CD4-positive, alpha-beta T cell treated with Interleukin-10 for 1 hour (primary cell): ENCODE measurements at regions not wholly inside any gene's neighbourhood (a gene's known extent, or its start where the extent isn't known, plus 50 kb on each side); places are given as distances from the start of the nearest gene placed in this dataset.

Source experiments
- DNase-seq: peaks from one replicate; pipeline ENCODE4 v3.0.0-alpha.2; 2020

DNA sequence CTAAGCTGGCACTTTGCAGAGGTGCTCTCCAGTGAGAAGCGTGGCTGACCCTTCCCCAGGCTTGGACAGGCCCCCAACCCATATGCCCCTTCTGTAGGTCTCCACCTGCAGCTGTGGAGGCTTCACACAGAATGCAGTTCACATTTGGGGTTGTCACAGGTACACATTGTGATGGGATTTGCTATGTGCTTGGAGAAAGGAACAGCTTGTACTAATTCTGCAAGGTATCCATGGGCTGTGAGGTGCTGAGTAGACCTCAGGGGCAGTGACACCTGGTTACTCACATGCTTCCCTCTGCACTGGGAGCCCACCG, 188.9 kb downstream of the CXCL12 start:
- no peak for DNase-seq

DNA sequence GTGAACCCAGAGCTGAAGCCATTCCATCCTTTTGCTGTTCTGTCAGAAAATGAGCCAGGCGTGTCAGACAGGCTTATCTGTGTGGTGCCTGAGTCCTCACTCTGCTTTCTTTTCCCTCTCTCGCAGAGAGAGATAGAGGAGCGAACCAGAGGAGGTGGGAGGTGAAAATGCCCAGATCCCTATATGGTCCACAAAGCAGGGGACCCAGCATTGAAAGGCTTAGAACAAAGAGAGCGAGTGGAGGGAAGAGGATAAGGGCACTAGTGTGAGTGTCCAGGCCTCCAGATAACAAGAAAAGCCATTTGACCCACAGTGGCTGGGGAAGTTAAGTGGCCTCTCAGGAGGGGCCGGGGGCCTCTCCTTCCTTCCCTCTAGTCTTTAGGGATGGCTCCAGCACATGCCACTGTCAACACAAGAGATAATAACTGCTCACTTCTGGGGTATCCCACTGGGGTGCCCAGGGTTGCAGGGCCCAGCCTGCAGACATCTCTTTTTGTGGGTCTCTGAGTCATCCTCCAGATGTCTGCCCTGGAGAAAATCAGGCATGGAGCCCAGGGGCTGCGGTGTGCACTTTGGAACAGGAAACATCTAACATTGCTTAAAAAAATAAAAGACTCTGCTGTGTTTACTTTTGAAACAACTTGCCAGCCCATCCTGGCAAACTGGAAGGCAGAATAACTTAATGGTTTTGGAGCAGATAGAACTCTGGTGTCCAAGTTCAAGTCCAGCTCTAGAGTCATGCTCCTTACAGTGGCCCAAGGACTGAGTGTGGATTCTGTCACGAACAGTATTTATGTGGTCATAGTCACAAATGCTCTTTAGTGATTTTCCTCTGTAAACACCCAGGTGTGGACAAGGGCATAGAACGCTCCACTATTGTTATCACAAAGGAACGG, 189.5 kb downstream of the CXCL12 start:
- DNase-seq, result no peak

DNA sequence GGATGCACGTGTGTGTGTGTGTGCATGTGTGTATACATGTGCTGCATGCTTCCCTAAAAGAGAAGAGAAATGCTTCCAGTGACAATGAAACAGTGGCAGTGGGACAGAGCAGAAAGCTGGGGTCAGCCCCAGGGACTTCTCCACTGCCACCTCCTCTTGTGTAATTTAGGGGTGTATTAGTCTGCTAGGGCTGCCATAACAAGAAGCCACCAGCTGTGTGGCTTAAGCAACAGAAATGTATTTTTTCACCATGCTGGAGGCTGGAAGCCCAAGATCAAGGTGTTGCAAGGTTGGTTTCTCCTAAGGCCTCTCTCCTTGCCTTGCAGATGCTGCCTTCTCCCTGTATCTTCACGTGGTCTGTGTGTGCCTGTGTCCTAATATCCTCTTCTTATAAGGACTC, 190.5 kb downstream of the CXCL12 start:
- DNase-seq, result no peak

DNA sequence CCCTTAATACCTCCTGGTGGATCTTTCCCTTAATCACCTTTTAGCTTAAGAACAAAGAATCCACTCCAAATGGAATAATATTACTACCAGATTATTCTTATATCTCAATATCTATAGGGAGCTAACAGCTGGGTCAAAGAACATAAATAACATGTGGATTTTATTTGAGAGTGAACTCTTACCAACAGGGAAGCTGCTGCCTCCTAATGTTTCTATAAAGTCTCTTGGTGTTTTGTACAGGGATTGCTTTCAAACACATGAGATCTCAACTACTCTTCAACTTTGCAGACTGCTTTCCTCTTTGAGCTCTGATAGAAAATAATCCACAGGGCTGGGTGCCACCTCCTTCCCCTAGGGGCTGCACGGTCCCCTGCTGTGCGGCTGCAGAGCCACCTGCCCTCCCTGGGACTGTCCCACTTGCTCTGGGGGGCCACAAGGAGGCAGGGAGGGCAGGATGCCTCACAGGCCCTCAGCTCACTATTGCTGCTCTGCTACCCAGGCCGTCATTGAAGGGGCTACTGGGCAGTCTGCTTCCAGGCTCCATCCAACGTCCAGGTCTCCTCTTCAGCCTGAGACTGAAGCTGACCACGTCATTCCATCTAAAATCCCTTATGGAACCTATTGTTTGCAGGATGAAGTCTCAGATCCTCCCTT, 191.2 kb downstream of the CXCL12 start:
- DNase-seq, result no peak

DNA sequence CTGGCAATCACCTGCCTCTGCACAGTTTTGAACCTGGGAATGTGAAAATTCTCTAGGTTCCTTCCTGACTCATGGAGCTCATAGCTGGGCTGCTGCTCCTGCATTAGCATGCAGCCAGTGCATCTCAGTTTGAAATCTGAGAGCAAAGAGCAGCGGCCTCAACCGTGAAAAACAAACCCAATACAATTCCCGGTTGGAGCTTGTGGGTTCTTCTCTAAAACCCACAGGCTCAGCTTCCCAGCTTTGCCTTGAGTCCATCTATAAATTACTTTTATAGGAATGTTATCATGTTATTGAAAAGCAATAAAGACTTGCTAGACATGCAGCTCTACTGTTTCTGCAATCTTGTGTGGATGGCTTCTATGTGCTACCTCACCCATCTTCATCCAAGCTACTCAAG, 191.7 kb downstream of the CXCL12 start:
- DNase-seq, result no peak

DNA sequence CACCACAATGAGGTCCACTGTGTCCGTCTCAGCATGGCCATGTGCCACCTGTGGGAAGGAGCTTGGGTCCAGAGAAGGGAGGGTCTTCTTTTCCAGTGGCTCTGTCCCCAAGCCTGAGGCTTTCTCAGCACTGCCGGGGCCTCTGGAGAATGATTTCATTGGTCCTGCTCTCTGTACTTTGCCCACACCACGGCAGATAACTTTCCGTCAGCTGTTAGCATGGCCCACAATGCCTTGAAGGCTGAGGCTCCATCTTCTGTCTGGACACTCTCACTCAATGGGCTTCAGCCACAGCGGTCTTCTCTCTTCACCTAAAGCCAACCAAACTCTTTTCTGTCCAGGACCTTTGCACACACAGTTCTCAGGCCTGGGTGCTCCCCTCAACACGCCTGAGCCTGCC, 192.5 kb downstream of the CXCL12 start:
- no peak for DNase-seq

DNA sequence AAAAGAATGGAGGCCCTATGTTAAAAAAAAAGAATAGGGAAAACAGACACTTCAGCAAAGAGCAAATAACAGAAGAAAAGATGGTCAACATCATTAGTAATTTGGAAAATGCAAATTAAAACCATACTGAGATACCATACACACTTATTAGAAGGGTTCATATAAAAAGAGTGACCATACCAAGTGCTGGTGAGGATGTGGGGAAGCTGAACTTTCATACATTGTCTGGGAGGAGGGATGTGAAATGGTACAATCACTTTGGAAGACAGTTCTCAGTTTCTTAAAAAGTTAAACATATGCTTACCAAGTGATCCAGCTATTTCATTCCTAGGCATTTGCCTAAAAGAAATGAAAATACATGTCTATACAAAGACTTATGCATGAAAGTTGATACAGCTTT, 194.4 kb downstream of the CXCL12 start:
- DNase-seq, result no peak

DNA sequence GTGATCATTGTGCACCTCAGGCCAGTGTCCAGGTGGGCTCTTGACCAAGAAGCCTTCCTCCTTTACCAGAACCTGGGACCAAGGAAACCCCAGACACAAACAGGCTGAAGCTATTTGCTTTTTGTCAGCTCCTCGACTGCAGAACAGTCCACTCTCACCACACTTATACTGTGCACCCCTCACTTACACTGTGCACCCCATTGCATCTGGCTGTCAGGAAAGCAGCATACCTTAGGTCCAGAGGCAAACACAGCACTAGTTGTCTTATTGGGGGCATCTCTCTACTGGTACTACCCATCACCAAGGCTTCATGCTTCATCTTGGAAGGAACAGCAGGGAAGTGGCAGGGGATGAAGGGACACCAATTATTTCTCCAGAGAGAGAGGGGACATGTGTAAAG, 198.1 kb downstream of the CXCL12 start:
- no peak for DNase-seq

DNA sequence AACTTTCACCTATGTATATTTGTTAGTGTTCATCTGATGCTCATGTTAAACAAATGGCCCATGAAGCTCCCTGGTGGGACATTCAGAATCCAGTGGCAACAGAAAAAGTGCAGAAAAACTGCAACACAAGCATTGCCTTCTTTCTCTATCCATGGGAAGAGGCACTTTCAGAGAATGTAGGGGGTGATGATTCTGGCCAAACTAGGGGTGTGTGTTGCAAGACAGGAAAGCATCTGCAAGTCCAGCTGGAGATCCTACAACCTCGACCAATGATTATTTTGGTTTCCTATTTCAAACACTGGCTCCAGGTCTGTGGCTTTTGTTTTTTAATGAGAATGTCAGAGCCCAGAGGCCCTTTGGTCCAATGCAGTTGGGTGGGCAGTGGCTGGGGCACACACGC, 198.7 kb downstream of the CXCL12 start:
- no peak for DNase-seq

DNA sequence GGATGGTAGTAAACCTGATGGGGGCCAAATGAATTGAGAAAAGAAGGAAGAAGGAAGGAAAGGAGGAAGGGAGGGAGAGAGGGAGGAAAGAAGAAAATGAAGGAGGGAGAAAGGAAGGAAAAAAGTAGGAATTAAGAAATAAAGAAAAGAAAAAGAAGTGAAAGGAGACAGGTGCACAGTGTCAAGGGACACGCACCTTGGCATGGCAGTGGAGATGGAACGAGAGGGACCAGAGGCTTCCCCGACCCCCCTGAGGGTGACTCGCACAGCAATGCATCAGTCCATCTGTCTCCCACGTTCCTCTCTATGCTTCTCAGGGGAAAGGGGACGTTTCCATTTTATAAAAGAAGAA, 199.6 kb downstream of the CXCL12 start:
- no peak for DNase-seq

DNA sequence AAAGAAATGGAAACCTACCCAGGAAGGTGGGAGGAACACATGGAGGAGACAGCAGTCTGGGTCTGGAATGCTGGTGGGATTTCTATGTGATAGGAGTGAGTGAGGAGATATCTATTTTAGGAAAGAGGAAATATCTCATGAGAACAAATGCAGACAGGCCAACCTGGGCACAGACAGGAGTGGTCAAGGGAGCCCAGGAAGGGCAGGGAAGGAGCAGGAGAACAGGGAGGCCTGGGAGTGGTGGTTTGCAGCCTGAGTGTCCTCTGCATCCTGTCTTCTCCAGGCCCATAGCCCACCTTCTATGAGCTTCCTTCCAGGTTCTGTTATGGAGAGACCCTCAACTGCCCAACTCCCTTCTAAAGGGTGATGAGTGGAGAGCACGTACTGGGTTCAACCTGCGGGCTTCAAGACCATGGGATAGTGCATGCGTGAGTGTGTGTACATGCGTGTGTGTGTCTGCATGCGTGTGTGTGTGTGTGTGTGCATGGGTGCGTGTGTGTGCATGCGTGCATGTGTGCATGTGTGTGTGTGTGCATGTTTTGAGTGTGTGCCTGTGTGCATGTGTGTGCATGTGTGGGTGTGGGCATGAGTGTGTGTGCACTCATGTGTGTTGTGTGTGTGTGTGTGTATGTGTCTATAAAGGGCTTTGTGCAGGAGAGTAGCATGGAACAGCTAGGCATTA, 200.1 kb downstream of the CXCL12 start:
- no peak for DNase-seq

DNA sequence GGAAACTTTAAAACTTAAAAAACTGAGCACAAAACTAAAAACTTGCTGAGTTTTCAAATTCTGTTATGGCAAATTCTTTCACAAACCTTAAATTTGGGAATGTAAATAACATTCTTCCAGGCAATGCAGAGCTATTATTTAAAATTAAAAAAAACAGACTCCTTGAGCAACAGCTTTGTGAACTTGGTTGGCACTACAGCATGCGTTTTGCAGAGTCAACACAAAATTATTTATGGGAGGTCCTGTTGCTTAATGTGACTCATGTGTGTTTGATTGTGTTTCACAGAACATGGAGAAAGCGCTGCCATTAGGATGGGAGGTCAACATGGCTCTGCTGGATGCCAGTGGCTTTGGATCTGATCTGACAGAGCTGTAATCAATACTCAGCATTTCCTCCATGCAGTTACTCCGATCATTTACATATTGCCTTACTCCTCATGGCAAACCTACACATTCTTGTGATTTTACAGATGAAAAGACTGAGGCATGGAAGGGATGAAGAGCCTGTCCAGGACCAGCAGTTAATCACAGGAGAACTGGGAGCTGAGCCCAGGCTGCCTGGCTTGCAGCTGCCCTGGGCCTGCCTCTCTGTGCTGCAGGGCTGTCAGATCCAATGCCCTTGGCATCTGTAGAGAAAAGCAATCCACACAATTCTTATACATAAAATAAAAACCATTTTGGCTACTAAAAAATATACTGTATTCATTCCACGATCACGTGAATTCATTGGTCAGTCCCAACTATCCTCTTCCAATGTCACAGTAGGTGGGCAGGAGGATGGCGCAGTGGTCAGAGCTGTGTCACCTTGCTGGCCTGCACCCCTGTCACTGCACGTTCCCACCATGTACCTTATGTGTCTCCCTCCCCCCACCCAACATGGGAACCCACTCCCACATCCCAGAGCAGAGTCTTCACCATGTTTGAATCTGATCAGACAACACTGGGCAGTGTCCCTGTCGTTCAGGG, 200.9 kb downstream of the CXCL12 start:
- DNase-seq, result no peak

DNA sequence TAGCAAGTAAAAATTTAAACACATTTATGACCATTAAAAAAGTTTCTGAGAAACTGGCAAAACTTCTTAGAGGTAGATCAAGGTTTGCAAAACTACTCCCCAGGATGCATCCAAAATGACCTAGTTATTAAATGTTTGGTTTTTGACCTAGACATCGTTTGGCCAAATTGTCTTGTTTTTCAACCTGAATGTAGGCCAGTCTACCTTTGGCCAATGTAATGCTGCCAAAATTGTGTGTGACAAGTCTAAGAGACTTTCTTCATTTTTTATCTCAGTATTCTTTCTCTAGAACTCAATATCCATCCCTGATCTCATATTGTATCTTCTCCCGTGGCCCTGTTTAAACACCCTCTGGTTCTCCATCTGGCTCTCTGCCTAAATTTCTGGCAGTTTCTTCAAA, 202.0 kb downstream of the CXCL12 start:
- DNase-seq, result no peak

DNA sequence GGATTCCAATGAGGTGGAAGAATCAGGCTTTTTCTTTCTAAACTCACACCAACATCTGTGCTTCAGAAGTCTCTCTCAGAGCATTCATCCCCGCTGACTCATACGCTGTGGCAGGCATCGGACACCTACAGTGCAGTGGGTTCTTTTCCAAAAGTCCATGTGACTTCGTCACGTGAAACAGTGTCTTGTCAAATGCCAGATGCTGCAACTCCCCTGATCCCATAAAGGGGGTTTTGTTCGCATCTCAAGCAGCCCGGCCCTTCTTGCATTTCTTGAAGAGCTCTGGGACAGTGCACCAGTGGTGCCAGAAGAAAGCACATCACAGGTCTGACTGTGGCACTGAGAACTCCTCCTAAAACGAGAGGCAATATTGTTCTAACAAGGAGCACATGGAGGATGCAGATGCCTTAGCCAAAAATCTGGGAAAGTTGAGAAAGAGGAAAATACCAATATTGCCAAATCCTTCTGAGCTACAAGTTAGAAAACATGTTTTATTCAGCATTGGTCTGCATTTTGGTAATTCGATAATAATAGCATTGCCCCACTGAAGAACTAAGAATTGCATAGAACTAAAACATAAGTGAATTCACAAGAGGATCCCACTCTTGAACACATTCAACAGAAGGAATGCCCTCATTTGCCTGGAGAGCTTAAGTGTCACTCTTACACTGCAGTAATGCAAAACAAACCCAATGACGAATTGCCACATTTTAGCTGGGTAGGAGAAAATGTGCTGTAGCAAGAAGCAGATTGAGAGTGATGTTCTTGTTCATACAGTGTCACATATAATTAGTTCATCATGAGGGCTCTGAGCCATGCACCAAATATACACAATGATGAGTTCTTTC, 204.4 kb downstream of the CXCL12 start:
- no peak for DNase-seq

DNA sequence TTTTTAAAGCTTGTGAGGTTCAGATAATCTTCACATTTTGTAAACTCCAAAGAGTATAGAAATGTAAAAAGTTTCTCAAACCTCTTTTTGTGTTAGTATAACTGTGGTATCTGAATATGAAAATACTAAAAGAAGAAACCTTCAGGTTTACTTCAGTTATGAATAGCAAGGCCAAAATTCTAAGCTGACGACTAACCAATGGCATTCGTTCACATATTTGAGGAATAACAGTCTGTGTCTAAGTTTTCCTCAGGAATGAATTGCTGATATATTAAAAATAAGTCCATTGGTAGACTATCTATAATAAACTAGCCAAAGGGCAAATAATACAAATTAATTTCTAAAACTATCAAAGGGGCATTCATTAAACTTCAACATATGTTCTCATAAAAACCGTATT, 206.0 kb downstream of the CXCL12 start:
- no peak for DNase-seq

DNA sequence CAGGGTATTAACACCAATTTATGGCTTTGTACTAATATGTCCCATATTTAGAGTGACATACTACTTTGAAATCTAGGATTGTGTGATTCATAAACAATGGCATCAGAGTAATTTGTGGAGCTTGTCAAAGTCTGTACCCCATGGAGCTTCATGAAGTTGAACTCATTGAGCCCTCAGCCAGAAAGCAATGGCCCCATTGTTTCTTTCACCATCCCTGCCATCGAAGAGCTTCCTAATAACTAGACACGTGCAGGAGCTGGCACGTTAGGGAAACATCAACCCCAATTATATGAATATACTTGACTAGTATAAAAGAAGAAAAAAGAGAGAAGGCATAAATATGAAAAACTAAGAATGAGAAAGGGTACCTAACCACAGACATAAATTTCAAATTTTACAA, 206.6 kb downstream of the CXCL12 start:
- no peak for DNase-seq

DNA sequence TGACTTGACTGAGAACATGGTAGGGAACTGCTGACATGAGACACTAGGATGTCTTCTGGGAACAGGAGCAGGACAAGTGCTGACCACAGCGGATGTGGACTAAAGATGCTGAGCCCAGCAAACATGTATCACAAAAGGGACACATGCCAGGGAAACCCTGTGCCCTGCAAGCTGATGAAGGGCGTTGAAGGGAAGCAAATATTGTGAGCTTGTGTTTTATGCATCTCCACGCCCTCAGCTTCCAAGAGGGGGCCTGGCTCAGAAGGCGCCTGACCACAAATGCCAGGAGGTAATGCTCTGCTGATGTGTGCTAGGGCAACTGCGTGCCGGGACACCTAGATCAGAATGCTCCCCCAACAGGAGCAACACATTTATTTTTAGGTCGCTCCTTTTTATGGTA, 207.3 kb downstream of the CXCL12 start:
- no peak for DNase-seq

DNA sequence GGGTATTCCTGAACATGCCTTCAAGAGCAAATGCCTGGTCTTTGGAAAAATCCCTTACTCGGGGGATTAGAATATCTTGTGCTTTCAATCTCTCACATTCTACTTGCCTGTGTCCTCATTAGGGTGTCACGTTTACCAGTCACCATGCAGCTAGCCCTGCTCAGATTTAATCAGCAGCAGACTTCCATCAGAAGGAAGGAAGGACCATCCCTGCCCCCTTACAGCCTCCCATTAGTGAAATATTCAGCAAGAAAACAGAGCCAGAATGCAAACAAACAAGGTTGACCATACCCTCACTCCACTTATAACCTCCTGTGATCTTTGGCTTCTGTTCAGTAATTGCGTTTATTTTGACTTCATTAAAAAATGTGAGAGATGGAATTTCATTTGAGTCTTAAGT, 208.6 kb downstream of the CXCL12 start:
- no peak for DNase-seq

DNA sequence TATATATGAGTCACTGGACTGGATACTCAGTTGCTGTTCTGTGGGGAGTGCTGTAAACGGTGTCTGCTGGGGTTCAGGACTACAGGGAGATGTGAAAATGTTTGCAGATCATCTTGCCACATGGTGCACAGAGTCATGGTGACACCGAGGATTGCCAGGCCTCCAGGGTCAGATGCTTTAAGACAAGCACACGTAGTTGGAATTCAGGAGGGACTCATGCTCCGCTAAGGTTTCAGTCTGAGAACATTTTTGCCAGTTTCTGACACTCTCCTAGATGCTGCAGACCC, 211.3 kb downstream of the CXCL12 start:
- no peak for DNase-seq

DNA sequence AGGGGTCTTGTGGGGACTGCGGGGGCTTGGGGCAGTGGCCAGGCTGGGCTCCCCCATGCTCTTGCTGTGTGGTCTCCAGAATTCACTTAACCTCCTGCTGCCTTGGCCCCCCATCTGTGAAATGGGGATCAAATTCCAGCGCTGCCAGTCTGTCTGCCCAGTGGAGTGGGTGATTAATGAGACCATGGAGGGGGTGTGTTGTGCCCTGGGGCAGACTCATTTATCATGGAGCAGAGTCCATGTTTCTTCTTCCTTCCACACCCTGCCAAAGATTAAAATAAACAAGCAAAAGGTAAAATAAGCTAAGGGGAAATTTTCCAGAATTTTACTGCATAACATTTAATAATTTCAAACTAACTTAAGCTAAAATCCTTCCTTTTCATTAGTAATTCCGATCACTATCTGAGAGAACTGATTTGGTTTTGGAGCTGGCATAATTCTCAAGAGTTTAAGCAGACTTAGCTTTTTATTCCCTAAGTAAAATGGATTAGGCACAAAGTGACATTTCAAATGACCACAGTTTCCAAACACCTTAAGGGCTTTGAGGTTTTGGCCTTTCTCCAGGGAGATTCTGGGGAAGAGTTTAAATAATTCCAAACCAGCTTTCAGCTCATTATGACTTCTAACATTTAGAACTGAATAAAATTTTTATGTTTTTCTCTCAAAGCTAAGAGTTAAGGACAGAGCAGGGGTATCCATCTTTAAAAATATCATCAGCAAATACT, 211.9 kb downstream of the CXCL12 start:
- DNase-seq, result no peak

DNA sequence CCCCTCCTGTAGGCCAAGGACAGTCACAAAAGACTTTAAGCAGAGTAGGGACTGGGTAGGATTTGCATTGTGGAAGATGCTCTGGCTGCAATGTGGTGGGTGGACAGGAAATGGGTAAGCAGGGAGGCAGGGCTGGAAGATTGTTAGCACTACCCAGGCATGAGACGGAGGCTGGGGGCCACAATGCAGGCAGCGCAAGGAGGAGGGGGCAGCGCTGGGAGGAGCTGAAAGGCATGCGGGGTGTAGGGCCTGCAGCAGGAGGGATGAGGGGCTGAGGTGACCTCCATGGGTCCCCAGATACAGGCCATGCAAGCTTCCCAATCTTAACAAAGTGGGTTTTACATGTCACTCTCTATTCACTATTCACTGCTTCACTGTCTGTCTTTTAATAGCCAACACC, 213.1 kb downstream of the CXCL12 start:
- no peak for DNase-seq

DNA sequence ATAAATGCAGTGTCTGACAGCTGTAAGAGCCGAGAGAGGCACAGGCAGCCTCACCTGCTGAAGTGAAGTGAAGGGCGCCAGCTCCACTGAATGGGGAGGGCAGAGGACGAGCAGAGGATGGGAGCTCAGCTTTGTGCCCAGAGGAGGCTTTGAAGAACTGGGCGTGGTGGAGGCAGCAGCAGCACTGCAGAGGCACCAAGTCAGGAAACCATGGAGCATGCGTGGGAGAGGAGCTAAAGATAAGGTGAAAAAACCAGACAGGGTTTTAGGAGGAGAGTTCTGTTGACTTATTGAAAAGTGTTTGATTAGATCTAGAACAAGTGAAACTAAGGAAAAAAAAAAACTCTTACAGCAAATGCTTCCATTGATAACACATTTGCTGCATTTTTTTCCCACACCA, 216.4 kb downstream of the CXCL12 start:
- DNase-seq, result no peak
